Transverse colon (tissue), 4 donors: ENCODE measurements at regions not wholly inside any gene's neighbourhood (a gene's known extent, or its start where the extent isn't known, plus 50 kb on each side); places are given as distances from the start of the nearest gene placed in this dataset.

Experiments used
- DNase-seq: peaks from one replicate; pipeline ENCODE4 v3.0.0-alpha.2; 2019
- H3K27ac ChIP-seq, 4 donors: fragments of 200-600 bp; sonication (generic); 2 replicates each; pipeline ENCODE4 v1.5.1; 2016 to 2018; ENCODE audit warnings: inconsistent platforms in 4 of 4
- H3K27me3 ChIP-seq: fragments of 200-600 bp; sonication (generic); 2 replicates; pipeline ENCODE4 v1.5.1; 2017; ENCODE audit warnings: inconsistent platforms
- H3K36me3 ChIP-seq, 4 donors: fragments of 200-600 bp; sonication (generic); 2 replicates each; pipeline ENCODE4 v1.5.1; 2017 to 2019; ENCODE audit warnings: inconsistent platforms in 4 of 4
- H3K4me1 ChIP-seq, 4 donors: fragments of 200-600 bp; sonication (generic); 2 replicates each; pipeline ENCODE4 v1.5.1; 2017 to 2020; ENCODE audit warnings: inconsistent platforms in 4 of 4
- H3K4me3 ChIP-seq, 4 donors: fragments of 200-600 bp; sonication (generic); 1 replicate in 1 of 4; 2 replicates in 3 of 4; pipeline versions ENCODE4 v1.5.1 to v1.6.1; 2017 to 2019; ENCODE audit warnings: inconsistent platforms in 4 of 4
- H3K9me3 ChIP-seq, 2 donors: fragments of 200-600 bp; sonication (generic); 2 replicates each; pipeline ENCODE4 v1.5.1; 2017 to 2019; ENCODE audit warnings: inconsistent platforms in 2 of 2
- CTCF ChIP-seq, 5 experiments: fragments of 200-600 bp in 3 of 5; fragments of 450-650 bp in 2 of 5; sonication (generic) in 3 of 5; IDR thresholded peaks; 1 replicate in 2 of 5; 2 replicates in 3 of 5; pipeline ENCODE4 v1.5.1; 2016 to 2017; ENCODE audit warnings: antibody characterized with exemption in 5 of 5, inconsistent platforms in 3 of 5, mild to moderate bottlenecking in 2 of 5, moderate library complexity in 1 of 5
- EP300 ChIP-seq: sonication (generic); formaldehyde crosslinking; IDR thresholded peaks from one replicate; pipeline ENCODE4 v1.6.1; 2017; ENCODE audit warnings: antibody characterized with exemption, low read depth
- POLR2A ChIP-seq: fragments of 450-650 bp; IDR thresholded peaks from one replicate; pipeline ENCODE4 v1.6.1; 2016; ENCODE audit warnings: antibody characterized with exemption, mild to moderate bottlenecking, moderate library complexity
- POLR2AphosphoS5 ChIP-seq, 3 donors: sonication (generic); formaldehyde crosslinking; IDR thresholded peaks; one replicate each; pipeline ENCODE4 v1.6.1; 2016; ENCODE audit warnings: antibody characterized with exemption in 3 of 3
- WGBS, 2 donors: methylation state at CpG; one replicate each; pipeline ENCODE4 v1.1.5; 2018; ENCODE audit warnings: low coverage in 1 of 2; 5-methylcytosine and 5-hydroxymethylcytosine counted together
- in situ Hi-C, 4 donors: fragments of 200-750 bp; cut with MboI; loops; one replicate each; pipeline versions ENCODE4 v1.15.0 to v1.15.1; 2017; ENCODE audit warnings: low sequenced_read_pairs in 3 of 4, low pct_ligation_motif_present in 1 of 4, low pct_unique_long_range_greater_than_20kb in 1 of 4
- intact Hi-C: fragments of 100-400 bp; cut with DNase I; formaldehyde crosslinking; loops from one replicate; pipeline ENCODE4 v1.15.1; 2023; ENCODE audit warnings: low total_unique reads

GRCh38 chrX:150198776-150199175 is 164.3 kb upstream of the MAMLD1 start:
- no peak for TF ChIP-seq CTCF (IDR thresholded peaks at IDR 0.05)
- no peak for TF ChIP-seq EP300
- no peak for TF ChIP-seq POLR2A
- TF ChIP-seq POLR2AphosphoS5 (IDR thresholded peaks at IDR 0.05), result no peak
- Histone ChIP-seq H3K9me3 (no peaks in the 10 kb centered on the region), H3K27me3 (no peaks in the 10 kb centered on the region), H3K4me1 (no peaks in the 10 kb centered on the region), H3K27ac (no peak overlapping the region), H3K36me3 (no peaks in the 10 kb centered on the region), H3K4me3 (no peak overlapping the region)
- intact Hi-C loops (no loop called here), in situ Hi-C loops (no loop called here)
- WGBS, 2 donors, result 63% methylated on average over 2 of the region's 2 CpGs; no CpG with 5 or more reads in 1 of the 2 donors
- no peak for DNase-seq

GRCh38 chrX:150199181-150199580 is 163.9 kb upstream of the MAMLD1 start:
- Histone ChIP-seq H3K27me3 (no peaks in the 10 kb centered on the region), H3K27ac (no peak overlapping the region), H3K4me1 (no peaks in the 10 kb centered on the region), H3K4me3 (no peak overlapping the region), H3K36me3 (no peaks in the 10 kb centered on the region), H3K9me3 (no peaks in the 10 kb centered on the region)
- 75% methylated on average over 5 of the region's 5 CpGs; no CpG with 5 or more reads in 1 of the 2 donors for WGBS, 2 donors
- in situ Hi-C loops (no loop called here), intact Hi-C loops (no loop called here)
- TF ChIP-seq EP300 (no peak), CTCF (IDR thresholded peaks at IDR 0.05) (no peak), POLR2AphosphoS5 (IDR thresholded peaks at IDR 0.05) (no peak), POLR2A (no peak)
- no peak for DNase-seq

GRCh38 chrX:150199803-150200202 is 163.3 kb upstream of the MAMLD1 start:
- intact Hi-C loops, result no loop called here
- TF ChIP-seq POLR2AphosphoS5 (IDR thresholded peaks at IDR 0.05), result no peak
- no peak for TF ChIP-seq POLR2A
- TF ChIP-seq EP300, result no peak
- TF ChIP-seq CTCF (IDR thresholded peaks at IDR 0.05), result no peak

GRCh38 chrX:150200361-150200760 is 162.8 kb upstream of the MAMLD1 start:
- H3K4me1 ChIP-seq, result no peaks in the 10 kb centered on the region
- no peak overlapping the region for H3K27ac ChIP-seq
- in situ Hi-C loops (loop anchor here in 1 of 4 donors (25.0 kb wide), 1 partner anchor 112 kb away; no protein-coding TSS in a partner anchor), intact Hi-C loops (no loop called here)
- no peaks in the 10 kb centered on the region for H3K27me3 ChIP-seq
- no peak for TF ChIP-seq CTCF (IDR thresholded peaks at IDR 0.05)
- no peak for TF ChIP-seq POLR2AphosphoS5 (IDR thresholded peaks at IDR 0.05)
- TF ChIP-seq EP300, result no peak
- TF ChIP-seq POLR2A, result no peak
- H3K9me3 ChIP-seq, result no peaks in the 10 kb centered on the region
- 86% methylated on average over 2 of the region's 2 CpGs; no CpG with 5 or more reads in 1 of the 2 donors for WGBS, 2 donors
- H3K4me3 ChIP-seq, result no peak overlapping the region
- no peak for DNase-seq
- no peaks in the 10 kb centered on the region for H3K36me3 ChIP-seq

More at GRCh38 chrX:150199803-150200202, 163.3 kb upstream of the MAMLD1 start:
- H3K36me3 ChIP-seq, result no peaks in the 10 kb centered on the region
- H3K4me1 ChIP-seq, result no peaks in the 10 kb centered on the region
- H3K27ac ChIP-seq, result no peak overlapping the region
- DNase-seq, result no peak
- in situ Hi-C loops, result loop anchor here in 1 of 4 donors (25.0 kb wide), 1 partner anchor 112 kb away; no protein-coding TSS in a partner anchor
- no peaks in the 10 kb centered on the region for H3K27me3 ChIP-seq
- no peaks in the 10 kb centered on the region for H3K9me3 ChIP-seq
- 93% methylated on average over 3 of the region's 3 CpGs; no CpG with 5 or more reads in 1 of the 2 donors for WGBS, 2 donors
- H3K4me3 ChIP-seq, result no peak overlapping the region
